HG02763 (cell line): ENCODE measurements at regions not wholly inside any gene's neighbourhood (a gene's known extent, or its start where the extent isn't known, plus 50 kb on each side); places are given as distances from the start of the nearest gene placed in this dataset.

Source experiments
- ATAC-seq: cut with Tn5 transposase; IDR thresholded peaks from one replicate; pipeline ENCODE4 v1.9.1; 2021; ENCODE audit warnings: mild to moderate bottlenecking, moderate library complexity; ENCODE audit not compliant: unreplicated experiment

GRCh38 chr3:178147001-178147400 lies 389.2 kb upstream of the KCNMB2 start:
- no peak for ATAC-seq

DNA sequence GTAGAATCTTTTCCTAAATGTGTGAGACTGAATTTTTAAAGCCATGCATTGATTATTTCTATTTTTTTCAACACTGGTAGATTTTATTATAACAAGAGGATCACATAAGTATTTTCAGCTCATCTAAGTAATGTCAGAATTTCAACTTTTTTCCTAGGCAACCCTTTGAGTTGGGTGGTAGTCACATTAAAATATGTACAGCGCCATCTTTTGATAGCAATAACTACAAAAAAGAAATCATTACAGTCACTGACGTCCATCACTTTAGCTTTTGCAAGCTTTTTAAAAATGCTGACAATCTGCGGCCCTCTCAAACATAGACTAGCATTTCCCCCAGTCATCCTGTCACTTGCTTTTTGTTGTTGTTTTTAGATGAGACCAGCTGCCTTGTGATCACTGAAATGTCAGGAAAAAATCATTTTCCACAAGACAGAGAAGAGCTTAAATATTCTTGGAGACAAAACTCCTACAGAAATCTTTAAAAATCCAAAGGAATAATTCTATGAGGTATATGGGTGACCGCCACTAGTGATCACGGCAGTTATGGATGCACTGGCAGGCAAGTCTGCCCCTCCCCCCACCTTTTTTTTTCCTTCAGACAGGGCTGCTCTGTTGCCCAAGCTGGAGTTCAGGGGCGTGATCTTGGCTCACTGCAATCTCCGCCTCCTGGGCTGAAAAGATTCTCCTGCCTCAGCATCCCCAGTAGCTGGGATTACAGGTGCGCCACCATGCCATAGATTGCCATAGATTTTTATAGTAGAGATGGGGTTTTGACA lies 384.0 kb upstream of the KCNMB2 start:
- no peak for ATAC-seq

GRCh38 chr3:178152988-178153387 lies 383.2 kb upstream of the KCNMB2 start:
- no peak for ATAC-seq

- ATAC-seq = no peak
Observed at GRCh38 chr3:178155521-178155920, 380.7 kb upstream of the KCNMB2 start.

DNA sequence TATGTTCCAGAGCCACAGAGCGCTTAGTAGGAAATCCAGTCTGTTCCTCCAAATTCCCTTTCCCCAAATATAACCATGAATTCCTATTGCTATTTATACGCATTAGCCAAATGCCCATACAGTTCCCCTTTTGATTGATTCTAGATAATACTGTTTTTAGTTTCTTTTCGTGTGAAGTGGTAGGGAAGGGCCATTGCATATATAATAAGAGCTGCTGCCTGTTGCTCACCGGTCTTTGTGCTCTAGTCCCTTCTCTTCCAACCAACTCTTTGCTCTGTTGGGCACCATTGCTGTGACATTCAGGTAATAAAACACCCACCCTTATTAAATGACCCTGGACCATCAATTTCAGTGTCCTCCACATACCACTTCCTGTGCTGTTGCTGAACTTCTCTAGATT lies 379.9 kb upstream of the KCNMB2 start:
- ATAC-seq = no peak

DNA sequence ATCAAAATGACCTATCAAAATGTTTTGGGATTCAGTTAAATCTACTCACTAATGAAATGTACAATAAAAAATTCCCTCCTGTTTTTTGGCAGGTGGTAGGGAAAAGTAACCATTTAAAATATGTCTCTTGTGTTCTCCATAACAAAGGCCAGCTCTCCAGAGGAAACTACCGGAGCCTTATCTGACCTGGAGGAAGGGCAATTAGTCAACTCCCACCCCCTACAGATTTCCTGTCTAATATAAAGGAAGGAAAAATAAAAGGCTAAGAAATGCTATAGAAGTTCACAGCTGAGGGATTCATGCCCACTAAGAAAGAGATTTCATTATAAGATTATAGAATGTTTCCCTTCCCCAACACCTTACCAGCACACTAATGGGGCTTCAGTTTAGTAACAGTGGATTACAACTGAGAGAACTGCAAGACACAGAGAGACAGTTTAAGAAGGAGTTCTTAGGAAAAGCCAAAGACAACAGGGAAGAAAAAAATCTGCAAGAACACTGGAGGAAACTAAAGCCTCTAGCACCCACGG lies 376.5 kb upstream of the KCNMB2 start:
- no peak for ATAC-seq

DNA sequence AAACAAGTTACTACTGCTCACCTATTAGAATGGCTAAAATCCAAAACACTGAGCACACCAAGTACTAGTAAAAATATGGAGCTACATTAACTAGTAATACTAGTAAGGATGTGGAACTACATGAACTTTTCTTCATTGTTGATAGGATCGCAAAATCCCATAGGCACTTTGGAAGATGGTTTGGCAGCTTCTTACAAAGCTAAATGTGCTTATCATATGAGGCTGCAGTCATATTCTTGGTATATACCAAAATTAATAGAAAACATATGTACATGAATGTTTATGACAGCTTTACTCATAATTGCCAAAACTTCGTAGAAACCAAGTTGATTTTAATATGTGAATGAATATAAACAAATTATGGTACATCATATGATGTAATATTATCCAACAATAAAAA lies 366.8 kb upstream of the KCNMB2 start:
- ATAC-seq = no peak

GRCh38 chr3:178170698-178171535 lies 365.3 kb upstream of the KCNMB2 start:
- ATAC-seq = no peak

DNA sequence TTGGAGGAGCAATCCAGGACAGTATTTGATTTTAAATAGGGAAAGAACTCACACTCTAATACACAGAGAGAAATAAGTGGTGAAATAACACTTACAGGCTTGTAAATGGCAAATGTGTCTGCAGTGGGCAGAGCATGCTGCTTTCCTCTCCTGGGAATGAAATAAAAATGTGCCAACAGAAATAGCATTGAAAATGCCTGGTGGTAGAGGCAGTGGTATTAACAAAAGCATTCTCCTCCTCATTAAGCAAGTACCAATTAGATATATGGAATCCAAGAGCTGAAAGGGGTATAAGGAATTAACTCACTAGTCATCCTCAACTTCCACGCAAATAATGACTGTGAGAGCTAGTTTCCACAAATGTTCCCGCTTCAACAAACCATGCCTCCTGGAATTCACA lies 364.1 kb upstream of the KCNMB2 start:
- ATAC-seq = no peak

DNA sequence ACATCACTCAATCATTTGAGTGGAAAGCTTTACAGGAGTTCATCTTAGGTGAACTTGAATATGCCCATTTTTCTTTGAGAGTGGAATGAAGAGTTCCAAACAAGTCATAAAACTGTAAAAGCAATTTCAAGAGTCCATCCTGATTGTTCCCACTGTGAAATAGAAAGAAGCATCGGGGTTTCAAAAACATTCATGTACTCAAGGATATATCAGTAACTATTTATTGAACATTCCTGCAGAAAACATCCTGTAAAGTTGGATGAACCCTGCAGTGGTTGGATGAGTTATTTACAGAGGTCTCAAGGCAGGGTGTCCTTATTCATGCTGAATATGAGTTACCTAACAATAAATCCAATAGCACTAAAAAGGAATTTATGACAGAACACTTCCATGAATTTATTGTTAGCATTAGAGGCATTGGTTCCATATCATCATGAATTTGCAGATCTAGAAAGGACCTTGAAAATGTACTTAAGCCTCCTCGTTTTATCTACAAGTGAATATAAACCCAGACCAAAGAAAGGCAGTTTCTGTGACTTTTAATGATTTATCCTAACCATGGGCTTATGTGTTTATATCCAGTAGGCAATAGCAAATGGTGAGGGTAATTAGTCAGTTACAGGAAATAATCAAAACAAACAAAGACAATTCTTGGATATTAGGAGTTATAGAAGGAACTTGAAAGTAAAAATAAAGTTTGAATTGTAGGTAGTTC lies 361.9 kb upstream of the KCNMB2 start:
- no peak for ATAC-seq

DNA sequence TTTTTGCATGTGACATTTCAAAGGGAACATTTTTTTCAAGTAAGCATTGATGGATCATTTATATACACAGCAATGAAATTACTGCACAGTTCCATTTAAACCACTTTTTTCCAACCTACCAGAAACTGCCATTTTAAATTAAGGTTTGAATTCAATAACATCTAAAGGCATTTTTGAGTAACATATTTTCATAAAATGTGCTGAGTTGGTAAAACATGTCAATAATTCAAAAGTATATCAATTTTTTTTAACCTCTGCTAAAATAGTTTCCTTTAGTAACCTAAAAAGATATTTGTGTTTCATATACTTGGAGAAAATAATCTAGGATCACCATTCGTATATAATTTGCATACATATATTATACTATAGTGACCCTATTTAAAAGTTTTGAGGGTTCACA lies 355.1 kb upstream of the KCNMB2 start:
- ATAC-seq = no peak

DNA sequence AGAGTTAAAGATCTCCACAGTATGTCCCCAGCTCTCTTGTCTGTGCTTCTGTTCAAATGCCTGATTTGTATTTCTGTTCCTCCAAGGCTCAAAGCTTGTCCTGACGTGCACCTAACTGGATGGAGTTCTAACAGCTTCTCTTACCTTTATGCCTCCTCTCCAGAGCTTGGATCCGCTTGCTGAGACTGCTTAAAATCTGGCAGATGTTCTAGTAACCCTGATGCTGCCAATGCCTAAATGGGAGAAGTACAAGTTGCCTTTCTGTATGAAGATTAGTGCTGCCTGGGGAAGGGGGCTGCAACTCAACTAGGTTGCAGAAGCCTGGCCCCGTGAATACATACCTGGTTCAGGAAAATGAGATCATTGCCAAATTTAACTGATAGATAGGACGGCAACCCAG lies 354.5 kb upstream of the KCNMB2 start:
- no peak for ATAC-seq

DNA sequence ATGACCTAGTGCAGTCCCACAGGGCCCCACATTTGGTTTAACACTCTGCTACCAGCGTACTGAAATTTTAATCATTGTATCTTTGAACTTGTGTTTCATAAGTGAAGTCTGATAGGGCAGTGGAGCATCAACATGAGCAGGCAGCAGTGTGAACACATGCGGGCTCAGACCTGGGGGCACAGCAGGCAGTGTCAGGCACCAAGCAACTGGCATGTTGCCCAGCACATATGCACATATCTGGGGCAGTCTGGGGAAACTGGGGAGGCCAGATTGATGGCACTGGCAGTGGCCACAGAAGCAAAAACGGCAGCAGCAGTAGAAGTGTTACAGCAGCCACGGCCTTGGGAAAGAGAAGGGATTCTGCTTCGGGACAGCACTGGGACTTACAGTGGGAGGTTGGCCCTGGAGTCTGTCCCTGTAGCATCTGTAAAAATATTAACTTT lies 353.9 kb upstream of the KCNMB2 start:
- ATAC-seq = no peak

DNA sequence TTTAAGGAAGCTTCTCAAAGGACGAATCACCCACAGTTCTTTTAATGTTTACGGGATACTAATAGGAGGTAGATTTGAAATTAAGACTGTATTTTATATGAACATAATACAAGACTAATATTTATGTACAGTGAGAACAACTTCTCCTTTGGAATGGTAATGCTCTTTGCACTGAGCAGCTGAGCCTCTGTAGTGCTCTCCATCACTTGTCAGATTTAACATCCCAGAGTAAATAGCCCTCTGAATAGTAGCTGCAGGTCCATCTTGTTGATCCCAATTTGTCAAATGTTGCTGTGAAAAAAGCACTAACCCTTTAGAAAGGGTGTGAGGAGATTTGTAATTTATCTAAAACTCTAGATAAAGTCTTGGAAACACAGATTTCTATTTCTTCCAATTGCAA lies 351.4 kb upstream of the KCNMB2 start:
- ATAC-seq = no peak

- no peak for ATAC-seq
Observed at GRCh38 chr3:178186666-178187065, 349.6 kb upstream of the KCNMB2 start.

- no peak for ATAC-seq
Observed at GRCh38 chr3:178189854-178190253, 346.4 kb upstream of the KCNMB2 start.

- no peak for ATAC-seq
Observed at GRCh38 chr3:178193846-178194245, 342.4 kb upstream of the KCNMB2 start.

DNA sequence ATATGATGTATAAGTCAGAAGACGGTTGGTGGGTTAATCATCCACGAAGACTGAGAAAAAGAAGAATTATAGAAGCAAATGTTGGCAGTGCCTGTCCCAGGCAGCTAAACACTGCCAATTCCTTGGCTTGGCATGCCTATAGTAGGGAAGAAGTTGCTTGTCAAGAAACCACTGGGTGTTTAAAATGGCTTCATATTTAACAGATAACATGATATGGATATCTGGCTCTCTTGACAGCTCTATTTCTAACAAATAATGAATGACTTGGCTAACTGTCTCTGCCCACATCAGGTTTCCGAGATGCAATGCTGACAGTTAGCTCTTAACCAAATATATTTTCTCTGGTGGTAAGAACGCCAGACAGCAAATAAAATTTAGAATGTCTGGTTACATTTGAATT lies 341.7 kb upstream of the KCNMB2 start:
- no peak for ATAC-seq

DNA sequence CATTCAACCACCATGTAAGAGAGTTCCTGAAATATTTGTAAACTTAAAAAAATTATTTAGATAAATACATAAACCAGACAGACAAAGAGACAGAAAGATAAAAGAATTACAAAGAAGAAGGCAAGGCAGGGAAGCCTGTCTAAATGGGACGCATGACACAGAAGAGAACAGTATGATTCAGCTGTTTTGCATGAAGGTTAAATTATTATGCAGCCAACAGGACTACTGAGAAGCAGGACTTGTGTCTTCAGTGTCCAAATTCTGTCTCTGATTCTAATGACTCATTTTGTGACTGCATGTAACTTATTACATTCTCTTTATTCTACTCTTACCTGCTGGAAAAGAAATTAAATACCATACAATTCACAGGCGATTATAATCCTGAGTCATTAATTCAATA lies 340.4 kb upstream of the KCNMB2 start:
- ATAC-seq = peak; percentile 82

GRCh38 chr3:178198329-178198728 lies 337.9 kb upstream of the KCNMB2 start:
- ATAC-seq = no peak

DNA sequence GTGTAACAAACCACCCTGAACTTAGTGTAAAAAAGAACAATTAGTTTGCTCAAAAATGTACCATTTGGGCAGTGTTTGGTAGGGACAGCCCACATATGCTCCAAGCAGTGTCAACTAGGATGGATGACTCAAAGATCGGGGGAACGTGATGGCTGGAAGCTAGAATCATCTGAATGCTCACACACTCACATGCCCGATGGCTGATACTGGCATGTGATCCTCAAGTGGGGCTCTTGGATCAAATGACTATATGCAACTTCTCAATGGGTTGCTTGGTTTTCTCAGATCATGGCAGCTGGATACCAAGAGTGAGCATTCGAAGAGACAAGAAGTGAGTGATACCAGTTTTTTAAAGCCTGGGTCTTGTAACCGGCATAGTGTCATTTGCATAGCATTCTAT lies 335.9 kb upstream of the KCNMB2 start:
- no peak for ATAC-seq
